HG03159 (cell line): ENCODE measurements at regions not wholly inside any gene's neighbourhood (a gene's known extent, or its start where the extent isn't known, plus 50 kb on each side); places are given as distances from the start of the nearest gene placed in this dataset.
"Not testable (repeated sequence)": the region's sequence is repeated elsewhere in the genome, so short reads cannot be mapped to it uniquely, and the experiment has no call there.

Experiments used
- ATAC-seq: cut with Tn5 transposase; IDR thresholded peaks from one replicate; pipeline ENCODE4 v1.9.1; 2021; ENCODE audit warnings: mild to moderate bottlenecking, moderate library complexity; ENCODE audit not compliant: unreplicated experiment

GRCh38 chr5:167296066-167296465 lies 995.4 kb upstream of the WWC1 start:
- ATAC-seq, result no peak

- ATAC-seq, result no peak
These were observed 994.8 kb upstream of the WWC1 start for GRCh38 chr5:167296661-167297060.

GRCh38 chr5:167299861-167300260 lies 991.6 kb upstream of the WWC1 start:
- ATAC-seq, result not testable (repeated sequence)

- ATAC-seq, result no peak
These were observed 987.9 kb upstream of the WWC1 start for GRCh38 chr5:167303582-167303981.

GRCh38 chr5:167304834-167305469 lies 986.5 kb upstream of the WWC1 start:
- no peak for ATAC-seq

GRCh38 chr5:167305591-167306213 lies 985.7 kb upstream of the WWC1 start:
- no peak for ATAC-seq

- no peak for ATAC-seq
These were observed 984.4 kb upstream of the WWC1 start for GRCh38 chr5:167307042-167307441.

- no peak for ATAC-seq
These were observed 983.0 kb upstream of the WWC1 start for GRCh38 chr5:167308466-167308865.

GRCh38 chr5:167309941-167310517 lies 981.4 kb upstream of the WWC1 start:
- no peak for ATAC-seq

- no peak for ATAC-seq
These were observed 980.1 kb upstream of the WWC1 start for GRCh38 chr5:167311340-167311739.

GRCh38 chr5:167312225-167312624 lies 979.2 kb upstream of the WWC1 start:
- no peak for ATAC-seq

GRCh38 chr5:167315762-167316161 lies 975.7 kb upstream of the WWC1 start:
- ATAC-seq, result no peak

GRCh38 chr5:167317884-167318283 lies 973.6 kb upstream of the WWC1 start:
- ATAC-seq, result no peak

GRCh38 chr5:167319243-167319642 lies 972.2 kb upstream of the WWC1 start:
- ATAC-seq, result no peak

GRCh38 chr5:167320019-167320418 lies 971.4 kb upstream of the WWC1 start:
- ATAC-seq, result no peak

GRCh38 chr5:167332309-167332708 lies 959.1 kb upstream of the WWC1 start:
- no peak for ATAC-seq

- no peak for ATAC-seq
These were observed 955.3 kb upstream of the WWC1 start for GRCh38 chr5:167336161-167336560.

GRCh38 chr5:167339205-167339604 lies 952.2 kb upstream of the WWC1 start:
- ATAC-seq, result no peak

GRCh38 chr5:167346461-167346860 lies 945.0 kb upstream of the WWC1 start:
- ATAC-seq, result no peak

- no peak for ATAC-seq
These were observed 943.1 kb upstream of the WWC1 start for GRCh38 chr5:167348251-167348926.

- ATAC-seq, result no peak
These were observed 942.5 kb upstream of the WWC1 start for GRCh38 chr5:167348980-167349379.

- ATAC-seq, result no peak
These were observed 940.1 kb upstream of the WWC1 start for GRCh38 chr5:167351316-167351715.
